SU-DHL-6 (cell line): ENCODE measurements at regions not wholly inside any gene's neighbourhood (a gene's known extent, or its start where the extent isn't known, plus 50 kb on each side); places are given as distances from the start of the nearest gene placed in this dataset.

Experiments
- H2AFZ ChIP-seq: fragments of 200-600 bp; sonication (generic); 2 replicates; pipeline ENCODE4 v1.6.1; 2014; ENCODE audit warnings: low read depth, mild to moderate bottlenecking, moderate library complexity, mixed read lengths, antibody characterized with exemption, low read length; ENCODE audit not compliant: severe bottlenecking
- H3F3A ChIP-seq: fragments of 200-600 bp; shearing (Covaris generic); 2 replicates; pipeline ENCODE4 v1.6.0; 2016; ENCODE audit warnings: antibody characterized with exemption, mild to moderate bottlenecking; ENCODE audit not compliant: insufficient read depth
- H3K27ac ChIP-seq: fragments of 200-600 bp; sonication (generic); 2 replicates; pipeline ENCODE4 v1.5.1; 2016; ENCODE audit warnings: low read depth, mild to moderate bottlenecking, low read length, moderate library complexity, mixed read lengths
- H3K27me3 ChIP-seq: fragments of 200-600 bp; sonication (generic), shearing (Covaris generic); 2 replicates; pipeline ENCODE4 v1.6.0; 2014; ENCODE audit warnings: mild to moderate bottlenecking, low read length
- H3K36me3 ChIP-seq: fragments of 200-600 bp; sonication (generic); 2 replicates; pipeline ENCODE4 v1.6.1; 2014; ENCODE audit warnings: mild to moderate bottlenecking, low read length, mixed read lengths
- H3K4me2 ChIP-seq: fragments of 300-600, 200-600 bp; shearing (Covaris generic), sonication (generic); 2 replicates; pipeline ENCODE4 v1.6.0; 2014; ENCODE audit warnings: low read length, low read depth, mild to moderate bottlenecking; ENCODE audit not compliant: poor library complexity, severe bottlenecking
- H3K4me3 ChIP-seq: fragments of 200-600 bp; sonication (generic); 2 replicates; pipeline ENCODE4 v1.5.1; 2014; ENCODE audit warnings: antibody characterized with exemption, low read length, mild to moderate bottlenecking, mixed read lengths; ENCODE audit not compliant: insufficient read depth, poor library complexity, severe bottlenecking
- H3K79me2 ChIP-seq: fragments of 200-600 bp; sonication (generic); 2 replicates; pipeline ENCODE4 v1.6.1; 2014; ENCODE audit warnings: mild to moderate bottlenecking, low read length, moderate library complexity; ENCODE audit not compliant: insufficient read depth
- H3K9ac ChIP-seq: fragments of 200-600 bp; sonication (generic); 2 replicates; pipeline ENCODE4 v1.7.0; 2014; ENCODE audit warnings: mild to moderate bottlenecking, low read length
- H3K9me2 ChIP-seq: fragments of 200-600 bp; sonication (generic); replicated peaks from 2 replicates; pipeline ENCODE4 v1.6.1; 2014; ENCODE audit warnings: low read length; ENCODE audit not compliant: insufficient read depth
- H3K9me3 ChIP-seq: fragments of 200-600 bp; sonication (generic); 2 replicates; pipeline ENCODE4 v1.6.1; 2014; ENCODE audit warnings: low read length, mixed read lengths; ENCODE audit not compliant: insufficient read depth
- H4K20me1 ChIP-seq: fragments of 200-600 bp; sonication (generic); 2 replicates; pipeline ENCODE4 v1.6.1; 2014; ENCODE audit warnings: low read depth, mild to moderate bottlenecking, antibody characterized with exemption, low read length, moderate library complexity, mixed read lengths
- CTCF ChIP-seq: fragments of 200-600 bp; sonication (generic); IDR thresholded peaks from one replicate; pipeline ENCODE4 v1.5.1; 2017; ENCODE audit warnings: antibody characterized with exemption, mild to moderate bottlenecking, low read length, moderate library complexity; ENCODE audit not compliant: insufficient read depth, poor library complexity, severe bottlenecking
- EZH2phosphoT487 ChIP-seq: fragments of 200-600 bp; sonication (generic), shearing (Covaris generic); conservative IDR thresholded peaks from 2 replicates; pipeline ENCODE4 v1.6.1; 2018; ENCODE audit warnings: mild to moderate bottlenecking, antibody characterized with exemption, low read length, moderate library complexity, mixed read lengths

- H3K9me3 ChIP-seq, result no peaks in the 10 kb centered on the region
- H3K4me3 ChIP-seq, result no peak overlapping the region
- no peaks in the 10 kb centered on the region for H3F3A ChIP-seq
- H3K9me2 ChIP-seq, result no peaks in the 10 kb centered on the region
- H3K9ac ChIP-seq, result no peak overlapping the region
- TF ChIP-seq EZH2phosphoT487 (no peak), CTCF (no peak)
- no peaks in the 10 kb centered on the region for H3K27me3 ChIP-seq
- no peak overlapping the region for H3K27ac ChIP-seq
- H2AFZ ChIP-seq, result no peak overlapping the region
- H3K79me2 ChIP-seq, result no peaks in the 10 kb centered on the region
- H3K4me2 ChIP-seq, result no peak overlapping the region
- H3K36me3 ChIP-seq, result no peaks in the 10 kb centered on the region
- no peaks in the 10 kb centered on the region for H4K20me1 ChIP-seq
These were observed 132.6 kb downstream of the RAB38 start for GRCh38 chr11:88042647-88043046.

- Histone ChIP-seq H3K27me3 (no peaks in the 10 kb centered on the region), H3F3A (no peaks in the 10 kb centered on the region), H3K9me3 (no peaks in the 10 kb centered on the region), H3K4me2 (no peak overlapping the region), H3K4me3 (no peak overlapping the region), H4K20me1 (no peaks in the 10 kb centered on the region), H3K9ac (no peak overlapping the region), H3K9me2 (no peaks in the 10 kb centered on the region), H2AFZ (no peak overlapping the region), H3K79me2 (no peaks in the 10 kb centered on the region), H3K36me3 (no peaks in the 10 kb centered on the region), H3K27ac (no peak overlapping the region)
- no peak for TF ChIP-seq CTCF
- TF ChIP-seq EZH2phosphoT487, result no peak
These were observed 133.0 kb downstream of the RAB38 start for GRCh38 chr11:88042238-88042637.

GRCh38 chr11:88041679-88042078 lies 133.6 kb downstream of the RAB38 start:
- Histone ChIP-seq H3K4me2 (no peak overlapping the region), H2AFZ (no peak overlapping the region), H4K20me1 (no peaks in the 10 kb centered on the region), H3K27me3 (no peaks in the 10 kb centered on the region), H3K79me2 (no peaks in the 10 kb centered on the region), H3K4me3 (no peak overlapping the region), H3F3A (no peaks in the 10 kb centered on the region), H3K9me2 (no peaks in the 10 kb centered on the region), H3K9me3 (no peaks in the 10 kb centered on the region), H3K9ac (no peak overlapping the region), H3K27ac (no peak overlapping the region), H3K36me3 (no peaks in the 10 kb centered on the region)
- TF ChIP-seq EZH2phosphoT487, result no peak
- TF ChIP-seq CTCF, result no peak

GRCh38 chr11:88040148-88040496 lies 135.1 kb downstream of the RAB38 start:
- Histone ChIP-seq H3K9ac (no peak overlapping the region), H3K27me3 (no peaks in the 10 kb centered on the region), H2AFZ (no peak overlapping the region), H3K9me3 (no peaks in the 10 kb centered on the region), H3K36me3 (no peaks in the 10 kb centered on the region), H3K4me2 (no peak overlapping the region), H3K27ac (no peak overlapping the region), H3F3A (no peaks in the 10 kb centered on the region), H3K79me2 (no peaks in the 10 kb centered on the region), H4K20me1 (no peaks in the 10 kb centered on the region), H3K4me3 (no peak overlapping the region), H3K9me2 (no peaks in the 10 kb centered on the region)
- TF ChIP-seq CTCF, result no peak
